ENCODE measurements at regions not wholly inside any gene's neighbourhood (a gene's known extent, or its start where the extent isn't known, plus 50 kb on each side); places are given as distances from the start of the nearest gene placed in this dataset.
A peak's percentile ranks its signal among the peaks of the same experiment; 100 is the strongest.

- peak in 1 of 2 experiments; percentile 32 for DNase-seq
Measured at GRCh38 chr20:51121901-51122412, 99.0 kb upstream of the KCNG1 start.

- peak in 1 of 2 experiments; percentile 25 for DNase-seq
Measured at GRCh38 chr20:51121272-51121671, 98.4 kb upstream of the KCNG1 start.

GRCh38 chr20:51120868-51121267, 98.0 kb upstream of the KCNG1 start:
- no peak for DNase-seq

- DNase-seq = no peak
Measured at GRCh38 chr20:51120438-51120837, 97.5 kb upstream of the KCNG1 start.

GRCh38 chr20:51119914-51120313, 97.0 kb upstream of the KCNG1 start:
- DNase-seq = no peak

GRCh38 chr20:51118985-51119527, 96.1 kb upstream of the KCNG1 start:
- no peak for DNase-seq

- DNase-seq = no peak
Measured at GRCh38 chr20:51118216-51118615, 95.3 kb upstream of the KCNG1 start.

GRCh38 chr20:51116765-51117686, 94.1 kb upstream of the KCNG1 start:
- no peak for DNase-seq

- no peak for DNase-seq
Measured at GRCh38 chr20:51111290-51111689, 88.4 kb upstream of the KCNG1 start.

GRCh38 chr20:51108638-51109363, 85.9 kb upstream of the KCNG1 start:
- DNase-seq = no peak

GRCh38 chr20:51106011-51106410, 83.1 kb upstream of the KCNG1 start:
- no peak for DNase-seq

GRCh38 chr20:51104960-51105920, 82.3 kb upstream of the KCNG1 start:
- DNase-seq = no peak

GRCh38 chr20:51100617-51101016, 77.7 kb upstream of the KCNG1 start:
- DNase-seq = no peak

- no peak for DNase-seq
Measured at GRCh38 chr20:51098284-51098810, 75.4 kb upstream of the KCNG1 start.

GRCh38 chr20:51097351-51098120, 74.6 kb upstream of the KCNG1 start:
- DNase-seq = no peak

- DNase-seq = no peak
Measured at GRCh38 chr20:51096582-51097267, 73.8 kb upstream of the KCNG1 start.

GRCh38 chr20:51095633-51096521, 73.0 kb upstream of the KCNG1 start:
- DNase-seq = no peak

GRCh38 chr20:51094221-51094620, 71.3 kb upstream of the KCNG1 start:
- peak in 1 of 2 experiments; percentile 27 for DNase-seq

GRCh38 chr20:51093240-51093763, 70.4 kb upstream of the KCNG1 start:
- DNase-seq = no peak
